ENCODE measurements at regions not wholly inside any gene's neighbourhood (a gene's known extent, or its start where the extent isn't known, plus 50 kb on each side); places are given as distances from the start of the nearest gene placed in this dataset.

DNA sequence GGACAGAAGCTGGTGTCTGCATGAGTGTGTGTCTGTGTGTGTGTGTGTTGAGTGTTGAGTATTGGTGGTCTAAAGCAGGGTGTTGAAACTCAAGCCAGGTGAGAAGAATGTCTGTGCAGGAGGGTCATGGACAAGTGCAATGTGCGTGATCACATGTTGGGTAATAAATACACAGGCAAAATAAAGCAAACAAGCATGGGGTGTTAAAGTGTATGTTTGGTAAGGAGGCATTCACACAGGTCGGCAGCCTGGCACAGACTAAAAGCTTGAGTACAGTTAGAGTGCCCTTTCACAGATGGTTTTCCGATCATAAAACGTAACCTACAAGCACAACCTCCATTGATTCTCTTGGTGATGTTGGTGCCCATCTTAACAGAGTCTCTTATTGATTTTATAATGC lies 476.9 kb upstream of the KLHL1 start:
- TF ChIP-seq, protein P1, sequence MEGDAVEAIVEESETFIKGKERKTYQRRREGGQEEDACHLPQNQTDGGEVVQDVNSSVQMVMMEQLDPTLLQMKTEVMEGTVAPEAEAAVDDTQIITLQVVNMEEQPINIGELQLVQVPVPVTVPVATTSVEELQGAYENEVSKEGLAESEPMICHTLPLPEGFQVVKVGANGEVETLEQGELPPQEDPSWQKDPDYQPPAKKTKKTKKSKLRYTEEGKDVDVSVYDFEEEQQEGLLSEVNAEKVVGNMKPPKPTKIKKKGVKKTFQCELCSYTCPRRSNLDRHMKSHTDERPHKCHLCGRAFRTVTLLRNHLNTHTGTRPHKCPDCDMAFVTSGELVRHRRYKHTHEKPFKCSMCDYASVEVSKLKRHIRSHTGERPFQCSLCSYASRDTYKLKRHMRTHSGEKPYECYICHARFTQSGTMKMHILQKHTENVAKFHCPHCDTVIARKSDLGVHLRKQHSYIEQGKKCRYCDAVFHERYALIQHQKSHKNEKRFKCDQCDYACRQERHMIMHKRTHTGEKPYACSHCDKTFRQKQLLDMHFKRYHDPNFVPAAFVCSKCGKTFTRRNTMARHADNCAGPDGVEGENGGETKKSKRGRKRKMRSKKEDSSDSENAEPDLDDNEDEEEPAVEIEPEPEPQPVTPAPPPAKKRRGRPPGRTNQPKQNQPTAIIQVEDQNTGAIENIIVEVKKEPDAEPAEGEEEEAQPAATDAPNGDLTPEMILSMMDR (IDR thresholded peaks at IDR 0.05), result no peak
- TF ChIP-seq POLR2AphosphoS5 (IDR thresholded peaks at IDR 0.05; ENCODE audit: insufficient read depth in 1 of 2, low read depth in 1 of 2) (no peak), POLR2A (IDR thresholded peaks at IDR 0.05) (no peak)
